Central memory CD8-positive, alpha-beta T cell (primary cell): ENCODE measurements at regions not wholly inside any gene's neighbourhood (a gene's known extent, or its start where the extent isn't known, plus 50 kb on each side); places are given as distances from the start of the nearest gene placed in this dataset.

Experiments
- ATAC-seq: fragments of 150-1000 bp; cut with Tn5 transposase; replicated peaks from 2 replicates; pipeline ENCODE4 v1.10.0; 2022; ENCODE audit warnings: mild to moderate bottlenecking, moderate FRiP score, moderate number of reproducible peaks; ENCODE audit not compliant: poor library complexity, severe bottlenecking; ENCODE audit errors: extremely low read depth
- DNase-seq, 2 donors: peaks; one replicate each; pipeline ENCODE4 v3.0.0; 2021; ENCODE audit warnings: low spot score in 2 of 2
- H3K27ac Mint-ChIP-seq: one replicate; pipeline ENCODE4 v1.8.0; 2022; ENCODE audit warnings: low read depth, mild to moderate bottlenecking, moderate library complexity, mixed read lengths
- H3K27me3 Mint-ChIP-seq: one replicate; pipeline ENCODE4 v1.8.0; 2022; ENCODE audit warnings: mixed read lengths
- H3K36me3 Mint-ChIP-seq: one replicate; pipeline ENCODE4 v1.8.0; 2022; ENCODE audit warnings: mild to moderate bottlenecking, moderate library complexity, mixed read lengths; ENCODE audit not compliant: insufficient read depth
- H3K4me1 Mint-ChIP-seq: one replicate; pipeline ENCODE4 v1.8.0; 2022; ENCODE audit warnings: mixed read lengths
- H3K4me3 Mint-ChIP-seq: one replicate; pipeline ENCODE4 v1.8.0; 2022; ENCODE audit warnings: mild to moderate bottlenecking, moderate library complexity, mixed read lengths
- H3K9me3 Mint-ChIP-seq: one replicate; pipeline ENCODE4 v1.8.0; 2022; ENCODE audit warnings: mixed read lengths

DNA sequence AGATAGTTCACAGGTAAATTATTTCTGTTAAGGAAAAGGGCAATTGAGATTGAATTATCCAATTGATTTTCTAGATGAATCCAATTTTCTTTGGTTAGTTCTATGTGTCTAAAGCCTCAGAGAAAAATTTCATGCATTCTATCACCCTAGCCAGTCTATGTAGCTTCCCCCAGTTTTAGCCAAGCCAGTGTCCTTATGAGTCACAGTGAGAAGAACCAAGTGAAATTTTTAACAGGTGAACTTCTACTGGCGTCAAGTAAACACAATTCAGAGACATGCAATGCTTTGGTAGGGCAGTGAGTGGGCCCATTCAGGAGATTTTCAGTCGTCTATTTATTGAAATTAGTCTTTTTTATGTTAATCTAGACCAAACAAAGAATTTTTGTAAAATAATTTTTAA, 1077.4 kb upstream of the ARRDC3 start:
- peaks cover 16% of the 10 kb centered on the region for H3K9me3 Mint-ChIP-seq
- H3K27ac Mint-ChIP-seq: no peak overlapping the region
- H3K27me3 Mint-ChIP-seq: no peaks in the 10 kb centered on the region
- ATAC-seq (no peak), DNase-seq (no peak)
- H3K4me1 Mint-ChIP-seq: no peaks in the 10 kb centered on the region
- H3K4me3 Mint-ChIP-seq: no peak overlapping the region
- no peaks in the 10 kb centered on the region for H3K36me3 Mint-ChIP-seq

GRCh38 chr5:92459654-92460053, 1076.5 kb upstream of the ARRDC3 start:
- no peaks in the 10 kb centered on the region for H3K36me3 Mint-ChIP-seq
- no peaks in the 10 kb centered on the region for H3K4me1 Mint-ChIP-seq
- no peak overlapping the region for H3K27ac Mint-ChIP-seq
- no peak for DNase-seq
- no peaks in the 10 kb centered on the region for H3K27me3 Mint-ChIP-seq
- H3K4me3 Mint-ChIP-seq: no peak overlapping the region
- peaks cover 16% of the 10 kb centered on the region for H3K9me3 Mint-ChIP-seq
- no peak for ATAC-seq

DNA sequence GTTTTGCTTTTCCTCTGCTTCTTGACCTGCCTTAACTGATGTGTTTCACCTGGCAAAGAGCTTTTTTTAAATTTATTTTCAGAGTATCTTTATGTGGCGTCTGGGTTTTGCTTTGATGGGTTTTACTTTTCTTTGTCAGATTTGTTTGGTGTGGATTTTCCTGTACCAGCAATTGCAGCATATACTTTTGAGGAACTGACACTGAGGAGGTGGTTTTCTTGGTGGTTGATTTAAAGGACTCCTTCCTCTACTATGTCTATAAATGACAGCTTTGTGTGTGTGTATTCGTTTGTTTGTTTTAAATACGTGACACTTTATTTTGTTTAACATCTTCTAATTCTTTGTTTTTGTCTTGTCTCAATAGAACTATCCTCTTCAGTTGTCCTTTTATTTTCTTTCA, 1071.9 kb upstream of the ARRDC3 start:
- Mint-ChIP-seq H3K27me3 (no peaks in the 10 kb centered on the region), H3K27ac (no peak overlapping the region), H3K36me3 (no peaks in the 10 kb centered on the region), H3K9me3 (peaks cover 9% of the 10 kb centered on the region), H3K4me1 (no peaks in the 10 kb centered on the region), H3K4me3 (no peak overlapping the region)
- DNase-seq: no peak
- ATAC-seq: no peak

GRCh38 chr5:92444888-92445287, 1061.8 kb upstream of the ARRDC3 start:
- ATAC-seq (no peak), DNase-seq (no peak)
- Mint-ChIP-seq H3K4me1 (no peaks in the 10 kb centered on the region), H3K36me3 (no peaks in the 10 kb centered on the region), H3K9me3 (no peaks in the 10 kb centered on the region), H3K27ac (no peak overlapping the region), H3K27me3 (no peaks in the 10 kb centered on the region), H3K4me3 (no peak overlapping the region)

GRCh38 chr5:92435781-92436180, 1052.7 kb upstream of the ARRDC3 start:
- Mint-ChIP-seq H3K27me3 (no peaks in the 10 kb centered on the region), H3K4me1 (no peaks in the 10 kb centered on the region)

GRCh38 chr5:92429646-92430045, 1046.5 kb upstream of the ARRDC3 start:
- H3K36me3 Mint-ChIP-seq: no peaks in the 10 kb centered on the region
- no peaks in the 10 kb centered on the region for H3K9me3 Mint-ChIP-seq
- no peak overlapping the region for H3K4me3 Mint-ChIP-seq
- no peaks in the 10 kb centered on the region for H3K27me3 Mint-ChIP-seq
- no peak for DNase-seq
- no peak overlapping the region for H3K27ac Mint-ChIP-seq
- no peaks in the 10 kb centered on the region for H3K4me1 Mint-ChIP-seq
- ATAC-seq: no peak

More at GRCh38 chr5:92435781-92436180, 1052.7 kb upstream of the ARRDC3 start:
- H3K4me3 Mint-ChIP-seq: no peak overlapping the region
- no peaks in the 10 kb centered on the region for H3K36me3 Mint-ChIP-seq
- H3K9me3 Mint-ChIP-seq: peaks cover 17% of the 10 kb centered on the region
- ATAC-seq (no peak), DNase-seq (no peak)
- no peak overlapping the region for H3K27ac Mint-ChIP-seq

- Mint-ChIP-seq H3K4me3 (no peak overlapping the region), H3K9me3 (peaks cover 6% of the 10 kb centered on the region), H3K27me3 (no peaks in the 10 kb centered on the region), H3K27ac (no peak overlapping the region), H3K36me3 (no peaks in the 10 kb centered on the region), H3K4me1 (no peaks in the 10 kb centered on the region)
- ATAC-seq (no peak), DNase-seq (no peak)
These were observed 1045.3 kb upstream of the ARRDC3 start for GRCh38 chr5:92428415-92428814.

- no peaks in the 10 kb centered on the region for H3K4me1 Mint-ChIP-seq
- no peak overlapping the region for H3K27ac Mint-ChIP-seq
These were observed 1041.8 kb upstream of the ARRDC3 start for GRCh38 chr5:92424785-92425426.

GRCh38 chr5:92421942-92422341, 1038.8 kb upstream of the ARRDC3 start:
- ATAC-seq (no peak), DNase-seq (no peak)
- Mint-ChIP-seq H3K4me3 (no peak overlapping the region), H3K27ac (no peak overlapping the region), H3K36me3 (no peaks in the 10 kb centered on the region), H3K4me1 (no peaks in the 10 kb centered on the region), H3K27me3 (no peaks in the 10 kb centered on the region), H3K9me3 (peaks cover 15% of the 10 kb centered on the region)

More at GRCh38 chr5:92424785-92425426, 1041.8 kb upstream of the ARRDC3 start:
- DNase-seq (no peak), ATAC-seq (no peak)
- Mint-ChIP-seq H3K4me3 (no peak overlapping the region), H3K9me3 (peaks cover 15% of the 10 kb centered on the region), H3K27me3 (no peaks in the 10 kb centered on the region), H3K36me3 (no peaks in the 10 kb centered on the region)

- Mint-ChIP-seq H3K4me1 (no peaks in the 10 kb centered on the region), H3K27ac (no peak overlapping the region), H3K27me3 (no peaks in the 10 kb centered on the region), H3K9me3 (peaks cover 15% of the 10 kb centered on the region), H3K36me3 (no peaks in the 10 kb centered on the region), H3K4me3 (no peak overlapping the region)
- ATAC-seq (no peak), DNase-seq (no peak)
These were observed 1038.1 kb upstream of the ARRDC3 start for GRCh38 chr5:92421196-92421595.

DNA sequence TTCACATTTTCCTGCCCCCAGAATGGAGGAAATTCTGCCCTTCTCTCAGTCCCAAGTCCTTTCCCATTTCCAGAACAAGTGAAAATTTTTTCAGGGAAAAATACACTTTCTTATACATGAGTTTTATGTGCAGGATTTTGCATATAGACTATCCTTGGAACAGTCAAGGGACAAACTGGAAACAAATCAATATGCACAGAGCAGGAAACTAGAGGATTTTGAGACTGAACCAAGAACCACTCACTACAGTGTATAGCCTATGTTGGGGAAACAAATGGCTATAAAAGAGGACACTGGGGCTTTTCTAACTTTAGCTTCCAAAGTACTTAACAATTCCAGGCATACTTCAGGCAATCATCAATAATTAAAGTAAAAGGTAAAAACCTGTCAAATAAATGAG, 1036.1 kb upstream of the ARRDC3 start:
- Mint-ChIP-seq H3K36me3 (no peaks in the 10 kb centered on the region), H3K9me3 (peaks cover 15% of the 10 kb centered on the region), H3K4me3 (no peak overlapping the region), H3K27me3 (no peaks in the 10 kb centered on the region), H3K27ac (no peak overlapping the region), H3K4me1 (no peaks in the 10 kb centered on the region)
- DNase-seq (no peak), ATAC-seq (no peak)

DNA sequence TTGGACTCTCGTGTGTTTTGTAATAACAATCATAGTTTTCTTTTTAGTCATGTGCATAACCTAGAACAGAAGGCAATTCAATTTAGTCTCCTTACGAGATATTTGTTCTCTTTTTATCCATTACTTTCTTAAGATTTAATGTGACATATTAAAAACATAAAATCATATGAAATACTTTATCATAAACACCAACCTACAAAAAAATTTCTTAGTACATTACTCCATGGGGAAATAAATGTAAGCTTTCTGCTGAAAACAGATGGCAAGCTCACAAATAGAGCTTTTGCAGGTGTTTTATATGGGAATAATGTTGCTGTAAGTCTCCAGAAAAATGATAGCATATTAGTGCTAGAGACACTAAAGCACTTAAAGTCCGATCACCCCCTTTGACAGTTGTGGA, 1035.2 kb upstream of the ARRDC3 start:
- H3K36me3 Mint-ChIP-seq: no peaks in the 10 kb centered on the region
- H3K4me3 Mint-ChIP-seq: no peak overlapping the region
- no peak overlapping the region for H3K27ac Mint-ChIP-seq
- DNase-seq: no peak
- H3K9me3 Mint-ChIP-seq: peaks cover 8% of the 10 kb centered on the region
- H3K4me1 Mint-ChIP-seq: no peaks in the 10 kb centered on the region
- H3K27me3 Mint-ChIP-seq: no peaks in the 10 kb centered on the region
- no peak for ATAC-seq

GRCh38 chr5:92409134-92409533, 1026.0 kb upstream of the ARRDC3 start:
- DNase-seq (no peak), ATAC-seq (no peak)
- Mint-ChIP-seq H3K9me3 (no peaks in the 10 kb centered on the region), H3K4me3 (no peak overlapping the region), H3K27ac (no peak overlapping the region), H3K36me3 (no peaks in the 10 kb centered on the region), H3K4me1 (no peaks in the 10 kb centered on the region), H3K27me3 (no peaks in the 10 kb centered on the region)
